ENCODE measurements at regions not wholly inside any gene's neighbourhood (a gene's known extent, or its start where the extent isn't known, plus 50 kb on each side); places are given as distances from the start of the nearest gene placed in this dataset.

GRCh38 chr1:29548091-29548490, 311.8 kb downstream of the PTPRU start:
- DNase-seq = no peak

GRCh38 chr1:29547300-29547699, 311.0 kb downstream of the PTPRU start:
- DNase-seq = no peak

- no peak for DNase-seq
Measured at GRCh38 chr1:29546496-29546895, 310.2 kb downstream of the PTPRU start.

GRCh38 chr1:29544406-29544805, 308.1 kb downstream of the PTPRU start:
- no peak for DNase-seq

- DNase-seq = no peak
Measured at GRCh38 chr1:29543586-29543985, 307.3 kb downstream of the PTPRU start.

GRCh38 chr1:29542548-29542947, 306.2 kb downstream of the PTPRU start:
- no peak for DNase-seq

- DNase-seq = no peak
Measured at GRCh38 chr1:29541631-29542030, 305.3 kb downstream of the PTPRU start.

- no peak for DNase-seq
Measured at GRCh38 chr1:29540801-29541357, 304.6 kb downstream of the PTPRU start.

GRCh38 chr1:29539971-29540370, 303.6 kb downstream of the PTPRU start:
- DNase-seq = no peak

- DNase-seq = no peak
Measured at GRCh38 chr1:29538586-29538985, 302.3 kb downstream of the PTPRU start.

- no peak for DNase-seq
Measured at GRCh38 chr1:29532751-29533150, 296.4 kb downstream of the PTPRU start.

GRCh38 chr1:29532285-29532684, 296.0 kb downstream of the PTPRU start:
- DNase-seq = no peak

GRCh38 chr1:29531596-29531995, 295.3 kb downstream of the PTPRU start:
- DNase-seq = no peak

- no peak for DNase-seq
Measured at GRCh38 chr1:29529677-29530278, 293.5 kb downstream of the PTPRU start.

- DNase-seq = no peak
Measured at GRCh38 chr1:29527314-29528004, 291.1 kb downstream of the PTPRU start.

GRCh38 chr1:29525941-29526340, 289.6 kb downstream of the PTPRU start:
- DNase-seq = no peak

- DNase-seq = no peak
Measured at GRCh38 chr1:29524285-29525065, 288.2 kb downstream of the PTPRU start.

GRCh38 chr1:29523576-29523975, 287.3 kb downstream of the PTPRU start:
- no peak for DNase-seq

- DNase-seq = no peak
Measured at GRCh38 chr1:29523136-29523535, 286.8 kb downstream of the PTPRU start.

GRCh38 chr1:29521811-29522580, 285.7 kb downstream of the PTPRU start:
- DNase-seq = no peak

- DNase-seq = no peak
Measured at GRCh38 chr1:29521438-29521715, 285.1 kb downstream of the PTPRU start.

- DNase-seq = no peak
Measured at GRCh38 chr1:29520571-29521437, 284.5 kb downstream of the PTPRU start.
